Transverse colon (tissue), 4 donors: ENCODE measurements at regions not wholly inside any gene's neighbourhood (a gene's known extent, or its start where the extent isn't known, plus 50 kb on each side); places are given as distances from the start of the nearest gene placed in this dataset.

Experiments
- POLR2A ChIP-seq: fragments of 450-650 bp; IDR thresholded peaks from one replicate; pipeline ENCODE4 v1.6.1; 2016; ENCODE audit warnings: antibody characterized with exemption, mild to moderate bottlenecking, moderate library complexity
- POLR2AphosphoS5 ChIP-seq, 3 donors: sonication (generic); formaldehyde crosslinking; IDR thresholded peaks; one replicate each; pipeline ENCODE4 v1.6.1; 2016; ENCODE audit warnings: antibody characterized with exemption in 3 of 3
- TF ChIP-seq, protein P1 (sequence below), 5 experiments: fragments of 200-600 bp in 3 of 5; fragments of 450-650 bp in 2 of 5; sonication (generic) in 3 of 5; IDR thresholded peaks; 1 replicate in 2 of 5; 2 replicates in 3 of 5; pipeline ENCODE4 v1.5.1; 2016 to 2017; ENCODE audit warnings: antibody characterized with exemption in 5 of 5, inconsistent platforms in 3 of 5, mild to moderate bottlenecking in 2 of 5, moderate library complexity in 1 of 5

DNA sequence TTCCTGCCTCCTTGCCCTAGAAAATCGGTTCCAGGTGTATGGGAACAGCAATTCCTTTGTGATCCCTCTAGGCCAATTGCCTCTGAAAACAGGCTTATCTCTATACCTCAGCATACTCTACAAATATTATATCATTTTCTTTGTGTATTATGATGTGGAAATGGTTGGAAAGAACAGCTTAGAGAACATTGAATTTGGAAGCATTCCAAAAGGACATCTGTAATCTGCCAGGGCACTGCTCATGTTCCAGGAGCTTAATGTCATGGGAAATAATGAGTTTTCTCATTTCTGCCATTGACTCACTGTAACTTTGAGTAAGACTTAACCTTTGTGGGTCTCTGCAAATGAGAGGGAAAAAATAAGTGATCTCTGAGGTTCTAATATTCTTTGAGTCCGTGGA is 147.3 kb downstream of the UFM1 start:
- TF ChIP-seq POLR2A (no peak), POLR2AphosphoS5 (IDR thresholded peaks at IDR 0.05) (no peak)
- TF ChIP-seq, protein P1, sequence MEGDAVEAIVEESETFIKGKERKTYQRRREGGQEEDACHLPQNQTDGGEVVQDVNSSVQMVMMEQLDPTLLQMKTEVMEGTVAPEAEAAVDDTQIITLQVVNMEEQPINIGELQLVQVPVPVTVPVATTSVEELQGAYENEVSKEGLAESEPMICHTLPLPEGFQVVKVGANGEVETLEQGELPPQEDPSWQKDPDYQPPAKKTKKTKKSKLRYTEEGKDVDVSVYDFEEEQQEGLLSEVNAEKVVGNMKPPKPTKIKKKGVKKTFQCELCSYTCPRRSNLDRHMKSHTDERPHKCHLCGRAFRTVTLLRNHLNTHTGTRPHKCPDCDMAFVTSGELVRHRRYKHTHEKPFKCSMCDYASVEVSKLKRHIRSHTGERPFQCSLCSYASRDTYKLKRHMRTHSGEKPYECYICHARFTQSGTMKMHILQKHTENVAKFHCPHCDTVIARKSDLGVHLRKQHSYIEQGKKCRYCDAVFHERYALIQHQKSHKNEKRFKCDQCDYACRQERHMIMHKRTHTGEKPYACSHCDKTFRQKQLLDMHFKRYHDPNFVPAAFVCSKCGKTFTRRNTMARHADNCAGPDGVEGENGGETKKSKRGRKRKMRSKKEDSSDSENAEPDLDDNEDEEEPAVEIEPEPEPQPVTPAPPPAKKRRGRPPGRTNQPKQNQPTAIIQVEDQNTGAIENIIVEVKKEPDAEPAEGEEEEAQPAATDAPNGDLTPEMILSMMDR (IDR thresholded peaks at IDR 0.05): no peak
